CD14-positive monocyte (primary cell): ENCODE measurements at regions not wholly inside any gene's neighbourhood (a gene's known extent, or its start where the extent isn't known, plus 50 kb on each side); places are given as distances from the start of the nearest gene placed in this dataset.

Source experiments
- DNase-seq, 3 donors: peaks; one replicate each; pipeline ENCODE4 v3.0.0-alpha.2; 2011 to 2022
- H2AFZ ChIP-seq: 2 replicates; pipeline ENCODE4 v1.6.0; 2012; ENCODE audit warnings: mild to moderate bottlenecking, low read depth, low read length, inconsistent platforms; ENCODE audit not compliant: insufficient read depth, poor library complexity, severe bottlenecking
- H3K27ac ChIP-seq, 2 donors: 1 replicate in 1 of 2; 2 replicates in 1 of 2; pipeline ENCODE4 v1.5.1; 2012 to 2013; ENCODE audit warnings: low read length in 2 of 2, control low read depth in 1 of 2, inconsistent platforms in 1 of 2, low read depth in 1 of 2, mild to moderate bottlenecking in 1 of 2
- H3K27me3 ChIP-seq, 2 donors: one replicate each; pipeline versions ENCODE4 v1.6.0 to v1.6.1; 2011 to 2013; ENCODE audit warnings: low read length in 2 of 2; ENCODE audit not compliant: control insufficient read depth in 2 of 2, insufficient read depth in 2 of 2
- H3K36me3 ChIP-seq, 2 donors: replicated peaks in 1 of 2; 1 replicate in 1 of 2; 2 replicates in 1 of 2; pipeline versions ENCODE4 v1.5.1 to v1.6.1; 2012 to 2013; ENCODE audit warnings: low read length in 2 of 2, control low read depth in 1 of 2, inconsistent platforms in 1 of 2, mild to moderate bottlenecking in 1 of 2; ENCODE audit not compliant: insufficient read depth in 2 of 2, control insufficient read depth in 1 of 2
- H3K4me1 ChIP-seq, 2 donors: 1 replicate in 1 of 2; 2 replicates in 1 of 2; pipeline versions ENCODE4 v1.5.1 to v1.6.1; 2012 to 2013; ENCODE audit warnings: low read length in 2 of 2, control low read depth in 1 of 2, inconsistent platforms in 1 of 2, mild to moderate bottlenecking in 1 of 2, moderate library complexity in 1 of 2; ENCODE audit not compliant: insufficient read depth in 2 of 2, control insufficient read depth in 1 of 2
- H3K4me2 ChIP-seq: replicated peaks from 2 replicates; pipeline ENCODE3; 2012; ENCODE audit warnings: low read length, moderate library complexity, mild to moderate bottlenecking; ENCODE audit not compliant: poor library complexity, severe bottlenecking; ENCODE audit errors: extremely low read depth
- H3K4me3 ChIP-seq, 3 experiments: fragments of 200-600 bp in 1 of 3; sonication (generic) in 1 of 3; replicated peaks in 1 of 3; 1 replicate in 2 of 3; 2 replicates in 1 of 3; pipeline ENCODE4 v1.5.1; 2011 to 2013; ENCODE audit warnings: low read length in 3 of 3, mild to moderate bottlenecking in 3 of 3, control low read depth in 2 of 3, low read depth in 2 of 3, inconsistent platforms in 1 of 3, moderate library complexity in 1 of 3
- H3K79me2 ChIP-seq: 2 replicates; pipeline ENCODE4 v1.6.0; 2012; ENCODE audit warnings: mild to moderate bottlenecking, control low read depth, inconsistent platforms, low read length, moderate library complexity; ENCODE audit not compliant: insufficient read depth
- H3K9ac ChIP-seq: 2 replicates; pipeline ENCODE4 v1.6.0; 2017; ENCODE audit warnings: low read length, mild to moderate bottlenecking; ENCODE audit not compliant: insufficient read depth, poor library complexity, severe bottlenecking
- H3K9me3 ChIP-seq, 2 donors: replicated peaks in 1 of 2; 1 replicate in 1 of 2; 2 replicates in 1 of 2; pipeline versions ENCODE4 v1.5.1 to v1.6.1; 2012 to 2013; ENCODE audit warnings: low read length in 2 of 2, control low read depth in 1 of 2; ENCODE audit not compliant: control insufficient read depth in 1 of 2, insufficient read depth in 1 of 2
- H4K20me1 ChIP-seq: 2 replicates; pipeline ENCODE4 v1.6.0; 2012; ENCODE audit warnings: mild to moderate bottlenecking, low read length, control low read depth, moderate library complexity; ENCODE audit not compliant: insufficient read depth
- H3K27ac Mint-ChIP-seq, 7 donors: one replicate each; pipeline ENCODE4 v1.8.0; 2020; ENCODE audit warnings: mild to moderate bottlenecking in 7 of 7, mixed read lengths in 7 of 7, moderate library complexity in 6 of 7, inconsistent platforms in 2 of 7
- H3K27me3 Mint-ChIP-seq, 3 donors: one replicate each; pipeline ENCODE4 v1.8.0; 2021 to 2022; ENCODE audit warnings: low read depth in 3 of 3, mild to moderate bottlenecking in 3 of 3, mixed read lengths in 3 of 3, moderate library complexity in 3 of 3, inconsistent platforms in 1 of 3
- H3K36me3 Mint-ChIP-seq, 2 donors: one replicate each; pipeline ENCODE4 v1.8.0; 2020; ENCODE audit warnings: mixed read lengths in 2 of 2, inconsistent platforms in 1 of 2, mild to moderate bottlenecking in 1 of 2
- H3K4me1 Mint-ChIP-seq: one replicate; pipeline ENCODE4 v1.8.0; 2020; ENCODE audit warnings: mild to moderate bottlenecking, mixed read lengths
- H3K4me3 Mint-ChIP-seq, 2 donors: one replicate each; pipeline ENCODE4 v1.8.0; 2020; ENCODE audit warnings: mild to moderate bottlenecking in 2 of 2, mixed read lengths in 2 of 2, moderate library complexity in 1 of 2
- H3K9me3 Mint-ChIP-seq, 7 donors: one replicate each; pipeline ENCODE4 v1.8.0; 2020 to 2022; ENCODE audit warnings: mixed read lengths in 7 of 7, mild to moderate bottlenecking in 6 of 7, moderate library complexity in 6 of 7, inconsistent platforms in 2 of 7
- WGBS: methylation state at CpG from one replicate; pipeline ENCODE4 v1.1.5; 2013; ENCODE audit warnings: missing lambda C conversion rate; ENCODE audit not compliant: insufficient coverage; 5-methylcytosine and 5-hydroxymethylcytosine counted together
- intact Hi-C, 2 donors: fragments of 100-400 bp; cut with micrococcal nuclease; formaldehyde crosslinking; loops; one replicate each; pipeline versions ENCODE4 v1.15.0 to v1.15.1; 2023
- TF ChIP-seq, protein P1 (sequence below): fragments of 200-600 bp; IDR thresholded peaks from one replicate; pipeline ENCODE4 v1.8.0; 2022; ENCODE audit warnings: antibody characterized with exemption, mild to moderate bottlenecking

DNA sequence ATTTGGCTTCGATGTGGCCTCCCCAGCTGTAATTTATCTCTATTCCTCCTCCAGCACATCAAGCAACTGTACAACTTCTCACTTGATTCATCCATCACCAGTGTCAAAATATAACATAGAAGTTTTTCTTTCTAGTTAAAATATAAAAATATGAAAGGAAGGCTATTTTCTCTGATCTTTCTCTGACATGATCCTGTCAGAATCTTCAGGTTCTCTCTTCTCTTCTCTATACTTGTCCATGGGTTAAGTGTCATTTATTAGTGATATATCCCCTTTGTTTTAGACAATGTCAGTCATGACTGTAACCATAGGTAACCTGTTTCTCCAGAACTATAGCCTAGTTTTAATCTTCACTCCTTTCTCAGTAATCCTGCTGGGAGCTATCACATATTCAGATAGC, 132.5 kb upstream of the G2E3 start:
- no peaks in the 10 kb centered on the region for H3K27me3 ChIP-seq
- Mint-ChIP-seq H3K9me3 (peaks cover 0 to 9% (median 2%) of the 10 kb centered on the region in 7 donors), H3K36me3 (no peaks in the 10 kb centered on the region), H3K27me3 (peaks cover 5 to 13% (median 7%) of the 10 kb centered on the region in 3 donors), H3K4me1 (no peaks in the 10 kb centered on the region), H3K4me3 (no peak overlapping the region), H3K27ac (no peak overlapping the region)
- no CpG with 5 or more reads among the region's 1 CpG for WGBS
- no peaks in the 10 kb centered on the region for H3K9me3 ChIP-seq
- no peak overlapping the region for H3K27ac ChIP-seq
- TF ChIP-seq, protein P1, sequence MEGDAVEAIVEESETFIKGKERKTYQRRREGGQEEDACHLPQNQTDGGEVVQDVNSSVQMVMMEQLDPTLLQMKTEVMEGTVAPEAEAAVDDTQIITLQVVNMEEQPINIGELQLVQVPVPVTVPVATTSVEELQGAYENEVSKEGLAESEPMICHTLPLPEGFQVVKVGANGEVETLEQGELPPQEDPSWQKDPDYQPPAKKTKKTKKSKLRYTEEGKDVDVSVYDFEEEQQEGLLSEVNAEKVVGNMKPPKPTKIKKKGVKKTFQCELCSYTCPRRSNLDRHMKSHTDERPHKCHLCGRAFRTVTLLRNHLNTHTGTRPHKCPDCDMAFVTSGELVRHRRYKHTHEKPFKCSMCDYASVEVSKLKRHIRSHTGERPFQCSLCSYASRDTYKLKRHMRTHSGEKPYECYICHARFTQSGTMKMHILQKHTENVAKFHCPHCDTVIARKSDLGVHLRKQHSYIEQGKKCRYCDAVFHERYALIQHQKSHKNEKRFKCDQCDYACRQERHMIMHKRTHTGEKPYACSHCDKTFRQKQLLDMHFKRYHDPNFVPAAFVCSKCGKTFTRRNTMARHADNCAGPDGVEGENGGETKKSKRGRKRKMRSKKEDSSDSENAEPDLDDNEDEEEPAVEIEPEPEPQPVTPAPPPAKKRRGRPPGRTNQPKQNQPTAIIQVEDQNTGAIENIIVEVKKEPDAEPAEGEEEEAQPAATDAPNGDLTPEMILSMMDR = no peak
- intact Hi-C loops = no loop called here
- no peaks in the 10 kb centered on the region for H4K20me1 ChIP-seq
- H3K36me3 ChIP-seq = no peaks in the 10 kb centered on the region
- H2AFZ ChIP-seq = no peak overlapping the region
- H3K4me1 ChIP-seq = no peaks in the 10 kb centered on the region
- no peak overlapping the region for H3K9ac ChIP-seq
- H3K79me2 ChIP-seq = no peaks in the 10 kb centered on the region
- H3K4me2 ChIP-seq = no peak overlapping the region
- no peak overlapping the region for H3K4me3 ChIP-seq
- DNase-seq = no peak

DNA sequence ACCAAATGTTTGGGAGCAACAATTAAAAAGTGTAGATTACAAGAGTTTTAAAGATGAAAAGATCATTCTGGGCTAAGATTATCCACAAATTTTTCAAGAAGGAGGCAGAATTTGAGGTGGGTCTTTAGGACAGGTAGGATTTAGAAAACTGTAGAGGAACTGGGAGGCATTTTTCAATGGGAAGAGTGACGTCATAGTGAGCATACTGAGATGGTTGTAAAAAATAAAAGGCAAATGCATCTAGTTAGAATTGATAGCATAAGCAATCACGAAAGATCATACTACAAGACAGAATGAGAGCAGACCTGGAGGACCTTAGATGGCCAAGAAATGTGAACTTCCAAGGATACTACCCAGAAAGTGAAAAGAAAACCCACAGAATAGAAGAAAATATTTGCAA, 131.6 kb upstream of the G2E3 start:
- intact Hi-C loops = no loop called here
- Histone ChIP-seq H3K9me3 (no peaks in the 10 kb centered on the region), H3K9ac (no peak overlapping the region), H3K4me1 (no peaks in the 10 kb centered on the region), H3K4me2 (no peak overlapping the region), H3K36me3 (no peaks in the 10 kb centered on the region), H3K27ac (no peak overlapping the region), H2AFZ (no peak overlapping the region), H3K27me3 (no peaks in the 10 kb centered on the region), H4K20me1 (no peaks in the 10 kb centered on the region), H3K4me3 (no peak overlapping the region), H3K79me2 (no peaks in the 10 kb centered on the region)
- Mint-ChIP-seq H3K27me3 (peaks cover 5 to 12% (median 7%) of the 10 kb centered on the region in 3 donors), H3K4me1 (no peaks in the 10 kb centered on the region), H3K27ac (no peak overlapping the region), H3K9me3 (peaks cover 0 to 9% (median 2%) of the 10 kb centered on the region in 7 donors), H3K4me3 (no peak overlapping the region), H3K36me3 (no peaks in the 10 kb centered on the region)
- TF ChIP-seq, protein P1 = no peak
- DNase-seq = no peak
- WGBS = 100% methylated on average over 2 of the region's 2 CpGs
